ENCODE measurements at regions not wholly inside any gene's neighbourhood (a gene's known extent, or its start where the extent isn't known, plus 50 kb on each side); places are given as distances from the start of the nearest gene placed in this dataset.

DNA sequence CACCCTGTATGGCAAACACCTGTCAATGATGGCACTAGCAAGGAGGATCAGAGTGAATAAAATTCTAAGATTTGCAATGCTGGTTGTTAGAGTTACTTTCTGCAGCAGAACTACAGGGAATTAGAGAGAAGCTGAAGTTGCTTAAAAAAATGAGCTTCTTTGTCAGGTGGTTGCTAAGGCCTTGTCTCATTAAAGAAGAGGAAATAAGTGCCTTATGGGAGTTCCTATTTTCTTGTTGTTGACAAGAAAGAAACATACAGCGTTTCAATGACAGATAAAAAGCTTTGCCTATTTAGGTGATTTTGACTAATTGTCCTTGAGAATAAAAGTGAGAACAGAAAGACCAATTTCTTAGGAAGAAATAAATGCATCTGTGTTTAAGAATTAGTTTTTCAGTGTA lies 106.0 kb upstream of the ARHGAP24 start:
- TF ChIP-seq CTCF (IDR thresholded peaks at IDR 0.05), result no peak
- TF ChIP-seq POLR2A (IDR thresholded peaks at IDR 0.05), result no peak
- DNase-seq (no peak), ATAC-seq (no peak)
- Histone ChIP-seq H3K36me3 (replicated peaks in 1 of 2; ENCODE audit: insufficient read depth in 1 of 2, low read depth in 2 of 2) (no peaks in the 10 kb centered on the region), H3K4me3 (no peak overlapping the region), H3K27ac (peak overlapping the region in 1 of 4 donors; percentile 31), H3K9me3 (no peaks in the 10 kb centered on the region), H3K4me1 (peaks cover 39% of the 10 kb centered on the region), H3K27me3 (no peaks in the 10 kb centered on the region)
- 16 to 20% methylated on average over 1 of the region's 1 CpG for WGBS, 2 donors
- intact Hi-C loops (cut with DNase I), result loop anchor here (10.0 kb wide), 1 partner anchor 284 kb away; no protein-coding TSS in a partner anchor

DNA sequence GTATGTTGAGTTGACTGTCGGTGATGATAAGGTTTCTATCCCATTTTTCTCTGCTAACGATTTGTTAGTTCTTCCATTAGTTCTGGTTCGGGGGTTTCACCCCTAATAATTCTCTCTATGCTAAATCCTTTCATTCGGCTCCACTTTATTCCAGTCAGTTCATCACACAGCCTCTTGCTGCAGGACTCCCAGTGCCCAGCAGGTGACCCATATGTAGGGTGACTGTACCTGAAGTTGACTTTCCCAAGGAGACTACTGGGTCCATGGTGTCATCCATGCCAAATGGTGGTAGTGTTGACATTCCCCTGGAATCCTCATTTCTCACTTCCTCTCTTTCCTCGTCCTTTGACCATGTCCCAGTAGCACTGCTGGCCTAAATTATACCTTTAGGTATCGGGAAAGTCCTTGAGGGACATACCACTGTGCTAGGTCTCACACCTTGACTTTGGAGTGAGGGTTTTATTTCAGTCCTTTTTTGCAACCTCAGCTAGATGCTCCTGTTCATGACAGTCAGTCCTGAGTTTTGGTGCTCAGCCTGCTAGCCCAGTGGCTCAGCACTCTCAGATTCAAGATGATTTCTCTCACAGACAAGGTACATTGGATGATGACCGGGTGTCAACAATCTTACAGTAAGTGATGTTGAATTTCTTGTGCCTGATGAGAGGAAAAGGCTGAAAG lies 105.1 kb upstream of the ARHGAP24 start:
- Histone ChIP-seq H3K4me1 (peaks cover 34% of the 10 kb centered on the region), H3K36me3 (replicated peaks in 1 of 2; ENCODE audit: insufficient read depth in 1 of 2, low read depth in 2 of 2) (no peaks in the 10 kb centered on the region), H3K4me3 (no peak overlapping the region), H3K27me3 (no peaks in the 10 kb centered on the region), H3K9me3 (no peaks in the 10 kb centered on the region), H3K27ac (no peak overlapping the region)
- no peak for TF ChIP-seq POLR2A (IDR thresholded peaks at IDR 0.05)
- TF ChIP-seq CTCF (IDR thresholded peaks at IDR 0.05), result no peak
- DNase-seq (no peak), ATAC-seq (no peak)
- 79 to 91% methylated on average over 7 of the region's 7 CpGs for WGBS, 2 donors
- intact Hi-C loops (cut with DNase I), result loop anchor here (10.0 kb wide), 1 partner anchor 285 kb away; no protein-coding TSS in a partner anchor

DNA sequence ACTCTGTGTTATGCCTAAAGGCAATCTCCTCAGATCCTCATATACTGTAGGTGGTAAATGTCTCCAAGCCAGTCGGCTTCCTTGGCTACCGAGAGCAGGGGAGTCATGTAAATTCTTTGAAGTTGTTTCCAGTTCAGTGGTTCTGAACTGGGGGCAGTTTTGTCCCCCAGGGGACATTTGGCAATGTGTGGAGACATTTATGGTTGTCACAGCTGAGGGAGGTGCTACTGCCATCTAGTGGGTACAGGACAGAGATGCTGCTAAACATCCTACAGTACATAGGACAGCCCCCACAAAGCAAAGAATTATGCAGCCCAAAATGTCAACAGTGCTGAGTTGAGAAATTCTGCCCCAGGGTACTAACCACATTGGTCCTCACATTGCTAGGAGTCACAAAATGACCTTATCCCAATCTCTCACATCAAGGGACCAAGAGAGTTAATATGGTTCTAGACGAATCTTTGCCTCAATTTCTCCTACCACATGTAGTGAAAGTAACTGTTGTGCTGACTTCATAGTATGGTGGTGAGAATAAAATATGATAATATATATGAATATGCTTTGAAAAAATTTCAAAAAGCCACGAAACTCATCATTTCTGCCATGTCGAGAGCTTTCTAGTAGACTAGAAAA lies 104.4 kb upstream of the ARHGAP24 start:
- no peak overlapping the region for H3K4me3 ChIP-seq
- whole genome bisulfite sequencing, 2 donors, result 46 to 60% methylated on average over 5 of the region's 5 CpGs

GRCh38 chr4:85372966-85373365 lies 102.0 kb upstream of the ARHGAP24 start:
- intact Hi-C loops (cut with DNase I), result no loop called here
- H3K27ac ChIP-seq, result no peak overlapping the region
- H3K9me3 ChIP-seq, result no peaks in the 10 kb centered on the region
- no peaks in the 10 kb centered on the region for H3K27me3 ChIP-seq
- H3K4me3 ChIP-seq, result no peak overlapping the region
- ATAC-seq, result no peak
- DNase-seq, result no peak
- 82 to 86% methylated on average over 4 of the region's 4 CpGs for WGBS, 2 donors
- no peaks in the 10 kb centered on the region for H3K36me3 ChIP-seq (replicated peaks in 1 of 2; ENCODE audit: insufficient read depth in 1 of 2, low read depth in 2 of 2)
- H3K4me1 ChIP-seq, result peaks cover 18% of the 10 kb centered on the region
- TF ChIP-seq CTCF (IDR thresholded peaks at IDR 0.05), result no peak
- no peak for TF ChIP-seq POLR2A (IDR thresholded peaks at IDR 0.05)

More for the DNA sequence above, 104.4 kb upstream of the ARHGAP24 start:
- DNase-seq, result peak; percentile 41 to 58 (median 48)
- H3K36me3 ChIP-seq (replicated peaks in 1 of 2; ENCODE audit: insufficient read depth in 1 of 2, low read depth in 2 of 2), result no peaks in the 10 kb centered on the region
- intact Hi-C loops (cut with DNase I), result no loop called here
- no peak for TF ChIP-seq POLR2A (IDR thresholded peaks at IDR 0.05)
- TF ChIP-seq CTCF (IDR thresholded peaks at IDR 0.05), result peak; percentile 36 to 73 (median 61)
- ATAC-seq, result peak; percentile 73
- H3K4me1 ChIP-seq, result peaks cover 29% of the 10 kb centered on the region
- no peaks in the 10 kb centered on the region for H3K27me3 ChIP-seq
- no peaks in the 10 kb centered on the region for H3K9me3 ChIP-seq
- H3K27ac ChIP-seq, result no peak overlapping the region
